ENCODE measurements at regions not wholly inside any gene's neighbourhood (a gene's known extent, or its start where the extent isn't known, plus 50 kb on each side); places are given as distances from the start of the nearest gene placed in this dataset.

DNA sequence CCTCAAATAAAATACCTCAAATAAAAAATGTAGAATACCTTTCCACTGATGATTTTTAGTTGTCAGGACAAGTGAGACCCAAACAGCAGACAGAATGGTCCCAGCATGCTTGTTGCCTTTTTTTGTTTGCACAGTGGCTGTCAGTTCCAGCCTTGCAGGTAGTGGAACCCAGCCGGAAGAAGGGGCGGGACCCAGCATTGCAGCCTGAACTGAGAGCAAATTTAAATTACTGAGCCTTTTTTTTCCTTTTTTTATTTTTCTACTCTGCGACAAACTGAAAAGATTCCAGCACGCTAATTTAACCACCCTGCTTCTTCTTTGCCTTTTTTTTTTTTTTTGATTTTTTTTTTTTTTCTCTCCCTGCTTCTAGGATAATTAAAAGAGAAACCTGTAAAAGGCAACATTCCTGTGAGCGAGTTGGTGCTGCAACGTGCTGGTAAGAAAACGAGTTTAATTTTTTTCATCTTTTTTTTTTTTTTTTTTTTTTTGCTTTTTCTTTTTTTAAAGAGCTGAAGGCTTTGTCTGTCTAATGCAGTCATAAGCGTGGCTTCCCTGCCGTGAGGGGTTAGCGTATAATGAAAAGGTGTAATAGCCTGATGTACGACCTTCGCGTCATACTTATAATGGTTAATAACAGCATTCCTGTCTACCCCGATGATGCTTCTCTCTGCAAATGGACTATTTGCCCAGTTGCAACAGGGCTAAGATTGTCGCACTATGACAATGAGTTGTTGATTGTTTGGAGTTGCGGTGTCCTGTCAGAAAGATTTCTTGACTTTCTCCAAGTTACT, 555.3 kb upstream of the CELF2 start:
- TF ChIP-seq, protein P1, sequence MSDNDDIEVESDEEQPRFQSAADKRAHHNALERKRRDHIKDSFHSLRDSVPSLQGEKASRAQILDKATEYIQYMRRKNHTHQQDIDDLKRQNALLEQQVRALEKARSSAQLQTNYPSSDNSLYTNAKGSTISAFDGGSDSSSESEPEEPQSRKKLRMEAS (IDR thresholded peaks at IDR 0.05), result no peak
- TF ChIP-seq, protein P2, sequence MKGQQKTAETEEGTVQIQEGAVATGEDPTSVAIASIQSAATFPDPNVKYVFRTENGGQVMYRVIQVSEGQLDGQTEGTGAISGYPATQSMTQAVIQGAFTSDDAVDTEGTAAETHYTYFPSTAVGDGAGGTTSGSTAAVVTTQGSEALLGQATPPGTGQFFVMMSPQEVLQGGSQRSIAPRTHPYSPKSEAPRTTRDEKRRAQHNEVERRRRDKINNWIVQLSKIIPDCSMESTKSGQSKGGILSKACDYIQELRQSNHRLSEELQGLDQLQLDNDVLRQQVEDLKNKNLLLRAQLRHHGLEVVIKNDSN (IDR thresholded peaks at IDR 0.05), result no peak
- TF ChIP-seq TAF1 (IDR thresholded peaks at IDR 0.05; ENCODE audit: low read depth) (no peak), YY1 (IDR thresholded peaks at IDR 0.05; ENCODE audit: low read depth) (no peak), TCF12 (IDR thresholded peaks at IDR 0.05; ENCODE audit: low read depth) (no peak), EP300 (IDR thresholded peaks at IDR 0.05; ENCODE audit: borderline replicate concordance) (no peak), RAD21 (IDR thresholded peaks at IDR 0.05; ENCODE audit: low read depth) (no peak), CEBPB (IDR thresholded peaks at IDR 0.05) (no peak), EGR1 (IDR thresholded peaks at IDR 0.05) (no peak), ZBTB7A (IDR thresholded peaks at IDR 0.05; ENCODE audit: low read depth) (no peak), TEAD4 (IDR thresholded peaks at IDR 0.05) (no peak), FOXM1 (IDR thresholded peaks at IDR 0.05; ENCODE audit: borderline replicate concordance, low read depth) (no peak), CREB1 (IDR thresholded peaks at IDR 0.05; ENCODE audit: low read depth) (no peak)
- TF ChIP-seq, protein P3, sequence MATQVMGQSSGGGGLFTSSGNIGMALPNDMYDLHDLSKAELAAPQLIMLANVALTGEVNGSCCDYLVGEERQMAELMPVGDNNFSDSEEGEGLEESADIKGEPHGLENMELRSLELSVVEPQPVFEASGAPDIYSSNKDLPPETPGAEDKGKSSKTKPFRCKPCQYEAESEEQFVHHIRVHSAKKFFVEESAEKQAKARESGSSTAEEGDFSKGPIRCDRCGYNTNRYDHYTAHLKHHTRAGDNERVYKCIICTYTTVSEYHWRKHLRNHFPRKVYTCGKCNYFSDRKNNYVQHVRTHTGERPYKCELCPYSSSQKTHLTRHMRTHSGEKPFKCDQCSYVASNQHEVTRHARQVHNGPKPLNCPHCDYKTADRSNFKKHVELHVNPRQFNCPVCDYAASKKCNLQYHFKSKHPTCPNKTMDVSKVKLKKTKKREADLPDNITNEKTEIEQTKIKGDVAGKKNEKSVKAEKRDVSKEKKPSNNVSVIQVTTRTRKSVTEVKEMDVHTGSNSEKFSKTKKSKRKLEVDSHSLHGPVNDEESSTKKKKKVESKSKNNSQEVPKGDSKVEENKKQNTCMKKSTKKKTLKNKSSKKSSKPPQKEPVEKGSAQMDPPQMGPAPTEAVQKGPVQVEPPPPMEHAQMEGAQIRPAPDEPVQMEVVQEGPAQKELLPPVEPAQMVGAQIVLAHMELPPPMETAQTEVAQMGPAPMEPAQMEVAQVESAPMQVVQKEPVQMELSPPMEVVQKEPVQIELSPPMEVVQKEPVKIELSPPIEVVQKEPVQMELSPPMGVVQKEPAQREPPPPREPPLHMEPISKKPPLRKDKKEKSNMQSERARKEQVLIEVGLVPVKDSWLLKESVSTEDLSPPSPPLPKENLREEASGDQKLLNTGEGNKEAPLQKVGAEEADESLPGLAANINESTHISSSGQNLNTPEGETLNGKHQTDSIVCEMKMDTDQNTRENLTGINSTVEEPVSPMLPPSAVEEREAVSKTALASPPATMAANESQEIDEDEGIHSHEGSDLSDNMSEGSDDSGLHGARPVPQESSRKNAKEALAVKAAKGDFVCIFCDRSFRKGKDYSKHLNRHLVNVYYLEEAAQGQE (IDR thresholded peaks at IDR 0.05; ENCODE audit: low read depth), result no peak
